ENCODE measurements at regions not wholly inside any gene's neighbourhood (a gene's known extent, or its start where the extent isn't known, plus 50 kb on each side); places are given as distances from the start of the nearest gene placed in this dataset.

- TF ChIP-seq, protein P1, sequence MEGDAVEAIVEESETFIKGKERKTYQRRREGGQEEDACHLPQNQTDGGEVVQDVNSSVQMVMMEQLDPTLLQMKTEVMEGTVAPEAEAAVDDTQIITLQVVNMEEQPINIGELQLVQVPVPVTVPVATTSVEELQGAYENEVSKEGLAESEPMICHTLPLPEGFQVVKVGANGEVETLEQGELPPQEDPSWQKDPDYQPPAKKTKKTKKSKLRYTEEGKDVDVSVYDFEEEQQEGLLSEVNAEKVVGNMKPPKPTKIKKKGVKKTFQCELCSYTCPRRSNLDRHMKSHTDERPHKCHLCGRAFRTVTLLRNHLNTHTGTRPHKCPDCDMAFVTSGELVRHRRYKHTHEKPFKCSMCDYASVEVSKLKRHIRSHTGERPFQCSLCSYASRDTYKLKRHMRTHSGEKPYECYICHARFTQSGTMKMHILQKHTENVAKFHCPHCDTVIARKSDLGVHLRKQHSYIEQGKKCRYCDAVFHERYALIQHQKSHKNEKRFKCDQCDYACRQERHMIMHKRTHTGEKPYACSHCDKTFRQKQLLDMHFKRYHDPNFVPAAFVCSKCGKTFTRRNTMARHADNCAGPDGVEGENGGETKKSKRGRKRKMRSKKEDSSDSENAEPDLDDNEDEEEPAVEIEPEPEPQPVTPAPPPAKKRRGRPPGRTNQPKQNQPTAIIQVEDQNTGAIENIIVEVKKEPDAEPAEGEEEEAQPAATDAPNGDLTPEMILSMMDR (conservative IDR thresholded peaks at IDR 0.05; ENCODE audit: low read length): no peak
- no peak for TF ChIP-seq EZH2phosphoT487 (IDR thresholded peaks at IDR 0.05; ENCODE audit: borderline replicate concordance)
Observed at GRCh38 chr21:43325036-43325435, 101.9 kb downstream of the SIK1 start.

Data from Loucy (cell line).